CD4-positive, CD25-positive, alpha-beta regulatory T cell (primary cell): ENCODE measurements at regions not wholly inside any gene's neighbourhood (a gene's known extent, or its start where the extent isn't known, plus 50 kb on each side); places are given as distances from the start of the nearest gene placed in this dataset.
"Not testable (repeated sequence)": the region's sequence is repeated elsewhere in the genome, so short reads cannot be mapped to it uniquely, and the experiment has no call there.

Experiments
- ATAC-seq, 2 donors: fragments of 150-1000 bp; cut with Tn5 transposase; one replicate each; pipeline ENCODE4 v1.10.0; 2021; ENCODE audit warnings: low read depth in 2 of 2, moderate number of reproducible peaks in 2 of 2, moderate library complexity in 1 of 2
- DNase-seq, 3 donors: peaks; one replicate each; pipeline versions ENCODE4 v3.0.0 to v3.0.0-alpha.2; 2012 to 2022; ENCODE audit warnings: mixed read lengths in 1 of 3
- H3K27ac ChIP-seq: one replicate; pipeline ENCODE4 v1.7.0; 2013; ENCODE audit warnings: mild to moderate bottlenecking, low read length; ENCODE audit not compliant: insufficient read depth, poor library complexity, severe bottlenecking
- H3K27me3 ChIP-seq: one replicate; pipeline ENCODE4 v1.7.0; 2013; ENCODE audit warnings: low read length; ENCODE audit not compliant: control insufficient read depth, insufficient read depth
- H3K36me3 ChIP-seq: one replicate; pipeline ENCODE4 v1.7.0; 2013; ENCODE audit warnings: mild to moderate bottlenecking, low read length, moderate library complexity; ENCODE audit not compliant: control insufficient read depth, insufficient read depth
- H3K4me1 ChIP-seq: 2 replicates; pipeline ENCODE4 v1.7.0; 2013; ENCODE audit warnings: mild to moderate bottlenecking, low read length; ENCODE audit not compliant: insufficient read depth, control insufficient read depth, poor library complexity, severe bottlenecking
- H3K4me3 ChIP-seq: one replicate; pipeline ENCODE4 v1.7.0; 2013; ENCODE audit warnings: low read depth, mild to moderate bottlenecking, low read length, moderate library complexity
- H3K9me3 ChIP-seq, 2 experiments: 1 replicate in 1 of 2; 2 replicates in 1 of 2; pipeline ENCODE4 v1.7.0; 2013; ENCODE audit warnings: low read length in 2 of 2, mild to moderate bottlenecking in 1 of 2, moderate library complexity in 1 of 2; ENCODE audit not compliant: control insufficient read depth in 2 of 2
- H3K27ac Mint-ChIP-seq, 3 donors: one replicate each; pipeline ENCODE4 v1.8.0; 2020 to 2022; ENCODE audit warnings: mild to moderate bottlenecking in 3 of 3, mixed read lengths in 3 of 3, moderate library complexity in 2 of 3
- H3K27me3 Mint-ChIP-seq: one replicate; pipeline ENCODE4 v1.8.0; 2022; ENCODE audit warnings: mild to moderate bottlenecking, mixed read lengths
- H3K36me3 Mint-ChIP-seq: one replicate; pipeline ENCODE4 v1.8.0; 2020; ENCODE audit warnings: mixed read lengths
- H3K4me1 Mint-ChIP-seq, 4 donors: one replicate each; pipeline ENCODE4 v1.8.0; 2020 to 2022; ENCODE audit warnings: mixed read lengths in 4 of 4, mild to moderate bottlenecking in 1 of 4
- H3K4me3 Mint-ChIP-seq, 4 donors: one replicate each; pipeline ENCODE4 v1.8.0; 2020 to 2022; ENCODE audit warnings: mild to moderate bottlenecking in 4 of 4, mixed read lengths in 4 of 4, moderate library complexity in 3 of 4
- H3K9me3 Mint-ChIP-seq, 7 donors: one replicate each; pipeline ENCODE4 v1.8.0; 2020 to 2022; ENCODE audit warnings: mixed read lengths in 7 of 7, mild to moderate bottlenecking in 3 of 7, moderate library complexity in 2 of 7

DNA sequence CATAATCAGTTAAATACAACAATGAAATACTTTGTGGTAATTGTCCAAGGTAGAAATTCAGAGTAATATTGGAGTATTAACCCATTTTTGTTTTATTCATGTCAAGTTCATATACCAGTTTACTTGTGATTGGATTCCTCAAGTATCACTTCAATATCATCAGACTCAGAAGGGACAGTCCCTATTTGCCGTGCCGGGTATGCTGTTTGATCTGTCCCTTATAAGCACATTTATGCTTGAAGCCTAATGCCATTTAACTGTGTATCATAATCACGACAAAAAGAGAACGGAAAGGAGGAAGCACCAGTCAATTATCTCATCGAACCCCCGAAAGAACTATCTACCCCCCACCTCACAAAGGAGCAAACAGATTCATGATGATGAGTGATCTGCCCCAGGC, 171.0 kb upstream of the TBL1X start:
- Histone ChIP-seq H3K27ac (no peak overlapping the region), H3K36me3 (no peaks in the 10 kb centered on the region), H3K4me1 (no peaks in the 10 kb centered on the region), H3K27me3 (no peaks in the 10 kb centered on the region), H3K9me3 (no peaks in the 10 kb centered on the region), H3K4me3 (no peak overlapping the region)
- Mint-ChIP-seq H3K9me3 (peaks cover 0 to 2% (median 0%) of the 10 kb centered on the region in 7 donors), H3K27ac (peak overlapping the region in 1 of 3 donors; percentile 47), H3K4me1 (peaks cover 0 to 28% (median 0%) of the 10 kb centered on the region in 4 donors), H3K36me3 (no peaks in the 10 kb centered on the region), H3K27me3 (peaks cover 7% of the 10 kb centered on the region), H3K4me3 (no peak overlapping the region)
- DNase-seq (no peak), ATAC-seq (no peak)

GRCh38 chrX:9295551-9295950, 169.3 kb upstream of the TBL1X start:
- H3K27ac Mint-ChIP-seq = no peak overlapping the region
- peaks cover 0 to 30% (median 0%) of the 10 kb centered on the region in 4 donors for H3K4me1 Mint-ChIP-seq
- Histone ChIP-seq H3K9me3 (no peaks in the 10 kb centered on the region), H3K4me3 (no peak overlapping the region), H3K27me3 (no peaks in the 10 kb centered on the region), H3K36me3 (no peaks in the 10 kb centered on the region), H3K4me1 (no peaks in the 10 kb centered on the region), H3K27ac (no peak overlapping the region)
- H3K27me3 Mint-ChIP-seq = peaks cover 10% of the 10 kb centered on the region
- no peaks in the 10 kb centered on the region for H3K36me3 Mint-ChIP-seq
- H3K9me3 Mint-ChIP-seq = peaks cover 0 to 2% (median 0%) of the 10 kb centered on the region in 7 donors
- H3K4me3 Mint-ChIP-seq = no peak overlapping the region
- DNase-seq (no peak), ATAC-seq (no peak)

GRCh38 chrX:9298221-9298620, 166.6 kb upstream of the TBL1X start:
- DNase-seq = no peak
- Histone ChIP-seq H3K4me1 (no peaks in the 10 kb centered on the region), H3K4me3 (no peak overlapping the region), H3K9me3 (no peaks in the 10 kb centered on the region), H3K27me3 (no peaks in the 10 kb centered on the region), H3K27ac (no peak overlapping the region), H3K36me3 (no peaks in the 10 kb centered on the region)
- Mint-ChIP-seq H3K4me3 (no peak overlapping the region), H3K4me1 (peaks cover 0 to 14% (median 0%) of the 10 kb centered on the region in 4 donors), H3K36me3 (no peaks in the 10 kb centered on the region), H3K9me3 (peaks cover 0 to 2% (median 0%) of the 10 kb centered on the region in 7 donors), H3K27me3 (peaks cover 14% of the 10 kb centered on the region), H3K27ac (no peak overlapping the region)
- no peak for ATAC-seq

- not testable (repeated sequence) for H3K27ac Mint-ChIP-seq, H3K4me1 Mint-ChIP-seq
Measured at GRCh38 chrX:9299681-9300080, 165.2 kb upstream of the TBL1X start.

DNA sequence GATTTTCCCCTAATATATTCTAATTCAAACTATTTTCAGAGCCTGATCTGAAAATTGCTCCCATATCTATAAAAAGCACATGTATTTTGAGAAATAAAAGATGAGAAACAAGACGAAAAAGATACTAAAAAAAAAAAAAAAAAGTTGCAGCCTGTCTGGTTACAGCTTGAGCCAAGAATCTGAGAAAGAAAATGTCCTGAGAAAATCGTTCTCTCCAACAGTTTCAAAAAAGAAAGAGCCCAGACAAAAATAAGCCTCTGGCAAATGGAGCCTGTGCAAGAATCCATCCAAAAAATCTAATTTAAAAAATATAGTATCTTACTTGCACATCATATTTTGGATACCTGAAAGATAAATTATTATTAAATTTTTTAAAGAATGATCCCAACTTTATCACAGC, 163.0 kb upstream of the TBL1X start:
- peaks cover 9% of the 10 kb centered on the region for H3K27me3 Mint-ChIP-seq
- peaks cover 0 to 8% (median 0%) of the 10 kb centered on the region in 7 donors for H3K9me3 Mint-ChIP-seq
- ATAC-seq (no peak), DNase-seq (no peak)
- Histone ChIP-seq H3K4me1 (no peaks in the 10 kb centered on the region), H3K4me3 (no peak overlapping the region), H3K9me3 (no peaks in the 10 kb centered on the region), H3K36me3 (no peaks in the 10 kb centered on the region), H3K27ac (no peak overlapping the region), H3K27me3 (no peaks in the 10 kb centered on the region)
- H3K4me3 Mint-ChIP-seq = no peak overlapping the region
- peaks cover 0 to 2% (median 0%) of the 10 kb centered on the region in 4 donors for H3K4me1 Mint-ChIP-seq
- H3K27ac Mint-ChIP-seq = no peak overlapping the region
- H3K36me3 Mint-ChIP-seq = no peaks in the 10 kb centered on the region

More at GRCh38 chrX:9299681-9300080, 165.2 kb upstream of the TBL1X start:
- not testable (repeated sequence) for H3K9me3 ChIP-seq, DNase-seq, H3K4me3 ChIP-seq, ATAC-seq, H3K36me3 ChIP-seq, H3K27ac ChIP-seq, H3K4me3 Mint-ChIP-seq, H3K9me3 Mint-ChIP-seq, H3K27me3 ChIP-seq, H3K4me1 ChIP-seq, H3K36me3 Mint-ChIP-seq
- peaks cover 14% of the 10 kb centered on the region for H3K27me3 Mint-ChIP-seq

GRCh38 chrX:9302381-9302780, 162.5 kb upstream of the TBL1X start:
- H3K36me3 Mint-ChIP-seq = no peaks in the 10 kb centered on the region
- no peaks in the 10 kb centered on the region for H3K4me1 ChIP-seq
- no peak overlapping the region for H3K27ac Mint-ChIP-seq
- H3K4me3 ChIP-seq = no peak overlapping the region
- H3K27ac ChIP-seq = no peak overlapping the region
- no peak overlapping the region for H3K4me3 Mint-ChIP-seq
- H3K4me1 Mint-ChIP-seq = peaks cover 0 to 2% (median 0%) of the 10 kb centered on the region in 4 donors
- H3K27me3 ChIP-seq = no peaks in the 10 kb centered on the region
- no peaks in the 10 kb centered on the region for H3K9me3 ChIP-seq
- peaks cover 9% of the 10 kb centered on the region for H3K27me3 Mint-ChIP-seq
- H3K36me3 ChIP-seq = no peaks in the 10 kb centered on the region
- H3K9me3 Mint-ChIP-seq = peaks cover 0 to 8% (median 0%) of the 10 kb centered on the region in 7 donors
- ATAC-seq (no peak), DNase-seq (no peak)

GRCh38 chrX:9308426-9308825, 156.4 kb upstream of the TBL1X start:
- H3K9me3 ChIP-seq = no peaks in the 10 kb centered on the region
- H3K27me3 ChIP-seq = no peaks in the 10 kb centered on the region
- DNase-seq (no peak), ATAC-seq (no peak)
- no peak overlapping the region for H3K27ac ChIP-seq
- no peak overlapping the region for H3K27ac Mint-ChIP-seq
- no peaks in the 10 kb centered on the region for H3K36me3 ChIP-seq
- H3K36me3 Mint-ChIP-seq = no peaks in the 10 kb centered on the region
- peaks cover 3 to 10% (median 4%) of the 10 kb centered on the region in 4 donors for H3K4me1 Mint-ChIP-seq
- no peaks in the 10 kb centered on the region for H3K27me3 Mint-ChIP-seq
- H3K4me3 Mint-ChIP-seq = no peak overlapping the region
- no peak overlapping the region for H3K4me3 ChIP-seq
- peaks cover 0 to 6% (median 0%) of the 10 kb centered on the region in 7 donors for H3K9me3 Mint-ChIP-seq
- peaks cover 2% of the 10 kb centered on the region for H3K4me1 ChIP-seq

GRCh38 chrX:9310616-9311015, 154.2 kb upstream of the TBL1X start:
- Histone ChIP-seq H3K27me3 (no peaks in the 10 kb centered on the region), H3K4me3 (no peak overlapping the region), H3K36me3 (no peaks in the 10 kb centered on the region), H3K27ac (no peak overlapping the region), H3K9me3 (no peaks in the 10 kb centered on the region), H3K4me1 (peaks cover 5% of the 10 kb centered on the region)
- Mint-ChIP-seq H3K4me3 (no peak overlapping the region), H3K9me3 (peaks cover 0 to 5% (median 0%) of the 10 kb centered on the region in 7 donors), H3K36me3 (no peaks in the 10 kb centered on the region), H3K27ac (no peak overlapping the region), H3K4me1 (peaks cover 5 to 15% (median 9%) of the 10 kb centered on the region in 4 donors), H3K27me3 (no peaks in the 10 kb centered on the region)
- DNase-seq (no peak), ATAC-seq (no peak)
